ENCODE measurements at regions not wholly inside any gene's neighbourhood (a gene's known extent, or its start where the extent isn't known, plus 50 kb on each side); places are given as distances from the start of the nearest gene placed in this dataset.

DNA sequence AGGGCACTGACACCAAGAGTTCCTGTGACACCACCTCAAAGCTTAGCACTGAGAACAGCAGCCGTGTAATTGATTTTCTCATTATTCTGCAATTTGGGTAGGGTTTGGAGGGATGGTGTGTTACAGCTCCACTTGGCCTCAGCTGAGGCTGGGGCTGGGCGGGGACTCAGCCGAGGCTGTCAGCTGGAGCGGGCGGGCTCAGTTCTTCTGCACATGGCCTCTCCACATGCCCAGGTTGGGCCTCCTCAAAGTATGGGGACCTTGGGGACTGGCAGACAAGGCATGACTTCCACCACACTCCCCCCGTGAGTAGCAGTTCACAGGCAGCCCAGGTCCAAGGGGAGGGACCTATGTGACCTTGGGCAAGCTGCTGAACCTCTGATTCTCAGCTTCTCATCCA, 171.5 kb downstream of the IRF8 start:
- H3K4me1 Mint-ChIP-seq = no peaks in the 10 kb centered on the region
- no peak for DNase-seq

DNA sequence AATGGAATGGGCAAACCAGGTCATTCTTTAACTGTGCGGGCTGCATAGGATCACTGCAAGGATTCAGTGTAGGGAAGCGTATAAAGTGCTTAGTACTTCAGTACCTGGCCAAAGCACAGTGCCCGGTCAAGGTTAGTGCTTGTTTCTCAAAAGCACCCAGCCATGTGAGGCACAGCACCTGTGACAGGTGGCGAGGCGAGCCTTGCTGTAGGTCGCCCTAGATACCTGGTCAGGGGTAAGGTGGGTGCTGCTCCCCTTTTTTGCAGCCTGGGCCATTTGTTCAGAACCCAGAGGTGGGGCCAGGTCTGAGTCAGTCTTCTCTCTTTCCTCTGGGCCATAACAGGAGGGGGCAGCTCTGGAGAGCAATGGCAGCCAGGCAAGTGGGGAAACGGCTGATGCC, 172.0 kb downstream of the IRF8 start:
- Mint-ChIP-seq H3K4me3 (no peak overlapping the region), H3K27ac (peak overlapping the region in 2 of 7 donors; percentile 23 to 36), H3K4me1 (no peaks in the 10 kb centered on the region), H3K27me3 (ENCODE audit: low read depth in 3 of 3) (peaks cover 20 to 29% (median 25%) of the 10 kb centered on the region in 3 donors), H3K9me3 (peaks cover 0 to 2% (median 0%) of the 10 kb centered on the region in 7 donors), H3K36me3 (no peaks in the 10 kb centered on the region)
- Histone ChIP-seq H3K9ac (ENCODE audit: insufficient read depth, low read length, poor library complexity, severe bottlenecking) (no peak overlapping the region), H4K20me1 (ENCODE audit: insufficient read depth, low read length) (no peaks in the 10 kb centered on the region), H3K9me3 (replicated peaks in 1 of 2; ENCODE audit: control insufficient read depth in 1 of 2, insufficient read depth in 1 of 2, low read length in 2 of 2) (no peaks in the 10 kb centered on the region), H3K4me3 (replicated peaks in 1 of 3; ENCODE audit: low read depth in 2 of 3, low read length in 3 of 3) (no peak overlapping the region), H3K4me2 (replicated peaks; ENCODE audit: extremely low read depth, low read length, poor library complexity, severe bottlenecking) (no peak overlapping the region), H3K36me3 (replicated peaks in 1 of 2; ENCODE audit: control insufficient read depth in 1 of 2, insufficient read depth in 2 of 2, low read length in 2 of 2) (no peaks in the 10 kb centered on the region), H3K4me1 (ENCODE audit: control insufficient read depth in 1 of 2, insufficient read depth in 2 of 2, low read length in 2 of 2) (no peaks in the 10 kb centered on the region), H2AFZ (ENCODE audit: insufficient read depth, low read depth, low read length, poor library complexity, severe bottlenecking) (no peak overlapping the region), H3K27me3 (ENCODE audit: control insufficient read depth in 2 of 2, insufficient read depth in 2 of 2, low read length in 2 of 2) (peaks cover 0 to 10% of the 10 kb centered on the region in 2 donors), H3K79me2 (ENCODE audit: insufficient read depth, low read length) (no peaks in the 10 kb centered on the region), H3K27ac (ENCODE audit: low read depth in 1 of 2, low read length in 2 of 2) (no peak overlapping the region)
- 94% methylated on average over 6 of the region's 7 CpGs for WGBS (ENCODE audit: insufficient coverage)
- TF ChIP-seq, protein P1, sequence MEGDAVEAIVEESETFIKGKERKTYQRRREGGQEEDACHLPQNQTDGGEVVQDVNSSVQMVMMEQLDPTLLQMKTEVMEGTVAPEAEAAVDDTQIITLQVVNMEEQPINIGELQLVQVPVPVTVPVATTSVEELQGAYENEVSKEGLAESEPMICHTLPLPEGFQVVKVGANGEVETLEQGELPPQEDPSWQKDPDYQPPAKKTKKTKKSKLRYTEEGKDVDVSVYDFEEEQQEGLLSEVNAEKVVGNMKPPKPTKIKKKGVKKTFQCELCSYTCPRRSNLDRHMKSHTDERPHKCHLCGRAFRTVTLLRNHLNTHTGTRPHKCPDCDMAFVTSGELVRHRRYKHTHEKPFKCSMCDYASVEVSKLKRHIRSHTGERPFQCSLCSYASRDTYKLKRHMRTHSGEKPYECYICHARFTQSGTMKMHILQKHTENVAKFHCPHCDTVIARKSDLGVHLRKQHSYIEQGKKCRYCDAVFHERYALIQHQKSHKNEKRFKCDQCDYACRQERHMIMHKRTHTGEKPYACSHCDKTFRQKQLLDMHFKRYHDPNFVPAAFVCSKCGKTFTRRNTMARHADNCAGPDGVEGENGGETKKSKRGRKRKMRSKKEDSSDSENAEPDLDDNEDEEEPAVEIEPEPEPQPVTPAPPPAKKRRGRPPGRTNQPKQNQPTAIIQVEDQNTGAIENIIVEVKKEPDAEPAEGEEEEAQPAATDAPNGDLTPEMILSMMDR (IDR thresholded peaks at IDR 0.05) = no peak
- intact Hi-C loops (cut with micrococcal nuclease) = no loop called here
- no peak for DNase-seq

More for the DNA sequence above, 171.5 kb downstream of the IRF8 start:
- Mint-ChIP-seq H3K4me3 (peak overlapping the region in 1 of 2 donors; percentile 60), H3K27me3 (ENCODE audit: low read depth in 3 of 3) (peaks cover 17 to 26% (median 25%) of the 10 kb centered on the region in 3 donors), H3K9me3 (peaks cover 0 to 2% (median 0%) of the 10 kb centered on the region in 7 donors), H3K36me3 (no peaks in the 10 kb centered on the region), H3K27ac (peak overlapping the region in 1 of 7 donors; percentile 36)
- H4K20me1 ChIP-seq (ENCODE audit: insufficient read depth, low read length) = no peaks in the 10 kb centered on the region
- H3K27ac ChIP-seq (ENCODE audit: low read depth in 1 of 2, low read length in 2 of 2) = no peak overlapping the region
- WGBS (ENCODE audit: insufficient coverage) = 94% methylated on average over 5 of the region's 6 CpGs
- H3K4me2 ChIP-seq (replicated peaks; ENCODE audit: extremely low read depth, low read length, poor library complexity, severe bottlenecking) = no peak overlapping the region
- no peak overlapping the region for H3K9ac ChIP-seq (ENCODE audit: insufficient read depth, low read length, poor library complexity, severe bottlenecking)
- H3K36me3 ChIP-seq (replicated peaks in 1 of 2; ENCODE audit: control insufficient read depth in 1 of 2, insufficient read depth in 2 of 2, low read length in 2 of 2) = no peaks in the 10 kb centered on the region
- intact Hi-C loops (cut with micrococcal nuclease) = no loop called here
- no peak overlapping the region for H3K4me3 ChIP-seq (replicated peaks in 1 of 3; ENCODE audit: low read depth in 2 of 3, low read length in 3 of 3)
- H3K9me3 ChIP-seq (replicated peaks in 1 of 2; ENCODE audit: control insufficient read depth in 1 of 2, insufficient read depth in 1 of 2, low read length in 2 of 2) = no peaks in the 10 kb centered on the region
- no peak overlapping the region for H2AFZ ChIP-seq (ENCODE audit: insufficient read depth, low read depth, low read length, poor library complexity, severe bottlenecking)
- no peaks in the 10 kb centered on the region for H3K79me2 ChIP-seq (ENCODE audit: insufficient read depth, low read length)
- TF ChIP-seq, protein P1 (IDR thresholded peaks at IDR 0.05) = no peak
- peaks cover 0 to 10% of the 10 kb centered on the region in 2 donors for H3K27me3 ChIP-seq (ENCODE audit: control insufficient read depth in 2 of 2, insufficient read depth in 2 of 2, low read length in 2 of 2)
- H3K4me1 ChIP-seq (ENCODE audit: control insufficient read depth in 1 of 2, insufficient read depth in 2 of 2, low read length in 2 of 2) = no peaks in the 10 kb centered on the region
